PC-9 (cell line): ENCODE measurements at regions not wholly inside any gene's neighbourhood (a gene's known extent, or its start where the extent isn't known, plus 50 kb on each side); places are given as distances from the start of the nearest gene placed in this dataset.

Source experiments
- BruUV-seq: library from RNA; stranded (reverse); fragments of 400-500 nt; replicated peaks from 2 replicates; lab custom pipeline; 2021; lab: Mats Ljungman, UMichigan
- CTCF ChIA-PET: fragments of 300-600 bp; sonication (Branson Sonifier 250); formaldehyde crosslinking; loops from one replicate; lab custom pipeline; 2022; ENCODE audit warnings: antibody characterized with exemption; lab: Charles Lee
- POLR2A ChIA-PET: fragments of 300-600 bp; sonication (Branson Sonifier 250); formaldehyde crosslinking; loops from one replicate; lab custom pipeline; 2022; ENCODE audit warnings: antibody characterized with exemption; ENCODE audit not compliant: unreplicated experiment; lab: Charles Lee
- DNase-seq, 2 experiments: peaks; one replicate each; pipeline versions ENCODE4 v3.0.0 to v3.0.0-alpha.2; 2015 to 2022; ENCODE audit warnings: mixed read lengths in 1 of 2
- H2AFZ ChIP-seq: fragments of 200-600 bp; sonication (generic); 2 replicates; pipeline ENCODE4 v1.8.1; 2017; ENCODE audit warnings: antibody characterized with exemption
- H3F3A ChIP-seq: fragments of 200-600 bp; sonication (generic); 2 replicates; pipeline ENCODE4 v1.8.1; 2017; ENCODE audit warnings: antibody characterized with exemption, mild to moderate bottlenecking, low read depth; ENCODE audit not compliant: insufficient read depth
- H3K27ac ChIP-seq: fragments of 200-600 bp; sonication (generic); 2 replicates; pipeline ENCODE4 v1.6.1; 2016; ENCODE audit warnings: mixed run types
- H3K27me3 ChIP-seq: fragments of 200-600 bp; sonication (generic); 2 replicates; pipeline ENCODE4 v1.6.1; 2016; ENCODE audit warnings: low read depth, mixed run types; ENCODE audit not compliant: insufficient read depth
- H3K36me3 ChIP-seq: fragments of 200-600 bp; sonication (generic); 2 replicates; pipeline ENCODE4 v1.6.1; 2016; ENCODE audit warnings: low read depth, mixed run types
- H3K4me1 ChIP-seq: fragments of 200-600 bp; sonication (generic); replicated peaks from 2 replicates; pipeline ENCODE4 v1.6.1; 2016; ENCODE audit warnings: mixed run types; ENCODE audit not compliant: insufficient read depth
- H3K4me2 ChIP-seq: fragments of 200-600 bp; sonication (generic); 2 replicates; pipeline ENCODE4 v1.6.1; 2017; ENCODE audit warnings: mixed run types
- H3K4me3 ChIP-seq: fragments of 200-600 bp; sonication (generic); 2 replicates; pipeline ENCODE4 v1.6.1; 2016; ENCODE audit warnings: mixed run types
- H3K79me2 ChIP-seq: fragments of 200-600 bp; sonication (generic); 2 replicates; pipeline ENCODE4 v1.6.1; 2017; ENCODE audit warnings: low read depth, mixed run types
- H3K9me2 ChIP-seq: fragments of 200-600 bp; sonication (generic); 2 replicates; pipeline ENCODE4 v1.8.1; 2017; ENCODE audit warnings: mild to moderate bottlenecking; ENCODE audit not compliant: insufficient read depth
- H3K9me3 ChIP-seq: fragments of 200-600 bp; sonication (generic); 2 replicates; pipeline ENCODE4 v1.8.1; 2016; ENCODE audit warnings: low read depth; ENCODE audit not compliant: insufficient read depth
- H4K20me1 ChIP-seq: fragments of 200-600 bp; sonication (generic); 2 replicates; pipeline ENCODE4 v1.8.1; 2017; ENCODE audit not compliant: insufficient read depth
- EZH2 ChIP-seq: fragments of 200-600 bp; sonication (generic); IDR thresholded peaks from 2 replicates; pipeline ENCODE4 v1.8.0; 2017; ENCODE audit warnings: antibody characterized with exemption, low read depth
- intact Hi-C: fragments of 100-400 bp; cut with micrococcal nuclease; formaldehyde crosslinking; loops from one replicate; pipeline ENCODE4 v1.10.0; 2022; ENCODE audit not compliant: unreplicated experiment
- TF ChIP-seq, protein P1 (sequence below): fragments of 200-600 bp; sonication (generic); conservative IDR thresholded peaks from 2 replicates; pipeline ENCODE4 v1.6.1; 2017; ENCODE audit warnings: mixed run types, antibody characterized with exemption, mild to moderate bottlenecking, moderate library complexity

DNA sequence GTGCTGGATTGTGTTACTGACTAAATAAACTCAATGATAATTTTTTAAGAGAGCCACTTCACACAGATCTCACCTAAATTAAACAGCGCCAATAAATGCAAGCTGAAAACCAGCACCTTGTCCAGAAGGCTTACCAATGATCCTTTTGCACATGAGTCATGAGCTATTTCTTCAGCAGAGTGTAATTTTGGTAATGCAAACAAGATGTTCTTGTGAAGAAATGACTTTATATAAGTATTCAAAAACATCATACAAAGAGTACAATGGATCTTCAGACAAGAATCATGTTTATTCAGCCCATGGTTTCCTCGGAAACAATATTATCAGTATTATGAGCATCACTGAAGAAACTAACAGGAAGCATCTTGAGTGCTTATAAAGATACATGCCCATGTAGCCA, 263.8 kb upstream of the UBE2E2 start:
- H3K4me2 ChIP-seq, result no peak overlapping the region
- ChIA-PET CTCF (no interaction called here), POLR2A (no interaction called here)
- H3K79me2 ChIP-seq, result no peaks in the 10 kb centered on the region
- no peaks in the 10 kb centered on the region; the same call in 1 of the 2 replicates for H3K9me3 ChIP-seq
- H3K4me3 ChIP-seq, result no peak overlapping the region
- peaks cover 6% of the 10 kb centered on the region; the same call in 1 of the 2 replicates for H3K9me2 ChIP-seq
- DNase-seq, result no peak
- no peaks in the 10 kb centered on the region for H3K36me3 ChIP-seq
- H3K27me3 ChIP-seq, result no peaks in the 10 kb centered on the region
- BruUV-seq, result no TSS peak
- intact Hi-C loops, result no loop called here
- TF ChIP-seq EZH2, result no peak
- TF ChIP-seq, protein P1, sequence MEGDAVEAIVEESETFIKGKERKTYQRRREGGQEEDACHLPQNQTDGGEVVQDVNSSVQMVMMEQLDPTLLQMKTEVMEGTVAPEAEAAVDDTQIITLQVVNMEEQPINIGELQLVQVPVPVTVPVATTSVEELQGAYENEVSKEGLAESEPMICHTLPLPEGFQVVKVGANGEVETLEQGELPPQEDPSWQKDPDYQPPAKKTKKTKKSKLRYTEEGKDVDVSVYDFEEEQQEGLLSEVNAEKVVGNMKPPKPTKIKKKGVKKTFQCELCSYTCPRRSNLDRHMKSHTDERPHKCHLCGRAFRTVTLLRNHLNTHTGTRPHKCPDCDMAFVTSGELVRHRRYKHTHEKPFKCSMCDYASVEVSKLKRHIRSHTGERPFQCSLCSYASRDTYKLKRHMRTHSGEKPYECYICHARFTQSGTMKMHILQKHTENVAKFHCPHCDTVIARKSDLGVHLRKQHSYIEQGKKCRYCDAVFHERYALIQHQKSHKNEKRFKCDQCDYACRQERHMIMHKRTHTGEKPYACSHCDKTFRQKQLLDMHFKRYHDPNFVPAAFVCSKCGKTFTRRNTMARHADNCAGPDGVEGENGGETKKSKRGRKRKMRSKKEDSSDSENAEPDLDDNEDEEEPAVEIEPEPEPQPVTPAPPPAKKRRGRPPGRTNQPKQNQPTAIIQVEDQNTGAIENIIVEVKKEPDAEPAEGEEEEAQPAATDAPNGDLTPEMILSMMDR, result no peak
- H2AFZ ChIP-seq, result no peak overlapping the region
- H3K27ac ChIP-seq, result no peak overlapping the region
- no peaks in the 10 kb centered on the region for H3K4me1 ChIP-seq
- H3F3A ChIP-seq, result no peaks in the 10 kb centered on the region
- no peaks in the 10 kb centered on the region for H4K20me1 ChIP-seq

DNA sequence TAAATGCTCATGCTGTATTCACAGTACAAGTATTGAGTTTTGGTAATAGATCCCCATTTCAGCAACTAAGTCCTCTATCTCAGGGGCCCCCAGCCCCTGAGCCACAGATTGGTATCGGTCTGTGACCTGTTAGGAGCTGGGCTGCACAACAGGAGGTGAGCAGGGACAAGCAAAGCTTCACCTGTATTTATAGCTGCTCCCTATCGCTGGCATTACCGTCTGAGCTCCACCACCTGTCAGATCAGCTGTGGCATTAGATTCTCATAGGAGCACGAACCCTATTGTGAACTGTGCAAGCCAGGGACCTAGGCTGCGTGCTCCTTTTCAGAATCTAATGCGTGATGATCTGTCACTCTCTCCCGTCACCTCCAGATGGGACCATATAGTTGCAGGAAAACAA, 262.8 kb upstream of the UBE2E2 start:
- no peak for DNase-seq
- no peaks in the 10 kb centered on the region for H3K27me3 ChIP-seq
- no peak overlapping the region for H3K4me3 ChIP-seq
- H3K4me1 ChIP-seq, result no peaks in the 10 kb centered on the region
- H4K20me1 ChIP-seq, result no peaks in the 10 kb centered on the region
- CTCF ChIA-PET, result no interaction called here
- no peak overlapping the region for H2AFZ ChIP-seq
- POLR2A ChIA-PET, result no interaction called here
- no peak overlapping the region for H3K4me2 ChIP-seq
- no peaks in the 10 kb centered on the region for H3F3A ChIP-seq
- TF ChIP-seq EZH2, result no peak
- TF ChIP-seq, protein P1, result no peak
- H3K36me3 ChIP-seq, result no peaks in the 10 kb centered on the region
- intact Hi-C loops, result no loop called here
- no peaks in the 10 kb centered on the region; the same call in 1 of the 2 replicates for H3K9me3 ChIP-seq
- BruUV-seq, result no TSS peak
- H3K9me2 ChIP-seq, result peaks cover under 1% of the 10 kb centered on the region; the same call in 1 of the 2 replicates
- H3K27ac ChIP-seq, result no peak overlapping the region
- H3K79me2 ChIP-seq, result no peaks in the 10 kb centered on the region

DNA sequence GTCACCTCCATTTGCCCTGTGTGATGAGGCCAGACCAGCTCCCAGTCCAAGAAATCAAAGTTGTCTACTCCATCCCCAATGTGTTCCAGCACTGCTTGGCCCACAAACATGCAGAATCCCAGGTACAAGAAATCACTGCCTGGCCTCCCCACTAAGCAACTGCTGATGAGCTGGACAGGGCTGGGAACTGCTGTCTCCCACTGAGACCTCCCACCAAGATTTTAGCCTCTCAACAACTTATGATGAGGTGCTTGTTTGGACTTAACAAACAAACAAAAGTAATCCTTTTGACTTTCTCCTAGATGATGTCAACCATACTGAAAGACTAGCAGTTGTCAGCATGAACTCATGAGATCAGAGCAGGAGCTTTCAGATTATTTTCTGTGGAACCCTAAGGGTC, 260.1 kb upstream of the UBE2E2 start:
- no peak for TF ChIP-seq EZH2
- TF ChIP-seq, protein P1, result no peak
- ChIA-PET CTCF (interaction anchor here (0.5 kb wide), 1 partner anchor 853 kb away, joined by 3 read pairs; no protein-coding TSS in a partner anchor), POLR2A (no interaction called here)
- no peaks in the 10 kb centered on the region for H3F3A ChIP-seq
- no peak overlapping the region for H3K27ac ChIP-seq
- BruUV-seq, result no TSS peak
- no peaks in the 10 kb centered on the region for H3K9me2 ChIP-seq
- no peak for DNase-seq
- no peaks in the 10 kb centered on the region for H3K4me1 ChIP-seq
- intact Hi-C loops, result no loop called here
- H3K9me3 ChIP-seq, result no peaks in the 10 kb centered on the region
- no peaks in the 10 kb centered on the region for H3K36me3 ChIP-seq
- no peaks in the 10 kb centered on the region for H3K27me3 ChIP-seq
- H4K20me1 ChIP-seq, result no peaks in the 10 kb centered on the region
- no peak overlapping the region for H3K4me3 ChIP-seq
- no peak overlapping the region for H3K4me2 ChIP-seq
- H3K79me2 ChIP-seq, result no peaks in the 10 kb centered on the region
- no peak overlapping the region for H2AFZ ChIP-seq
